ENCODE measurements at regions not wholly inside any gene's neighbourhood (a gene's known extent, or its start where the extent isn't known, plus 50 kb on each side); places are given as distances from the start of the nearest gene placed in this dataset.

DNA sequence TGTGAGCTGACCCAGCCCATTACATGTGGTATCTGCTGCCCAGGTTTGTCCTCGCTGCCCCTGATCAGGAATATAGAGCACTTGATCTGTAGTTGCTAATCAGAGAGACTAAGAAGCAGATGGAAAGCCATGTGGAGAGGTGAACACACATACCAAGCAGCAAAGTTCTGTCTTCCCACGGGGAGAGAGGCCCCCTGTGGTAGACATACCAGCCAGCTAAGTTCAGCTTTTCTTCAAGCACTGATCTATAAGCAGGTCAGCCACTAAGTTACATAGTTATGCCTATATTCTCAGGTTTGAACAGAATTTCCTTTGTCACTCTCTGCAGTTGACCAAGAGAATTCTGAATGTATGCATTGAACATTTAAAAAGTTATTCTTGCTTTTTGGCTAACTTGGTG is 76.4 kb downstream of the DDX3Y start:
- H3K36me3 Mint-ChIP-seq (ENCODE audit: low read depth): no peaks in the 10 kb centered on the region
- H3K4me3 Mint-ChIP-seq: no peak overlapping the region
- no peaks in the 10 kb centered on the region for H3K9me3 Mint-ChIP-seq
- H3K27me3 Mint-ChIP-seq: no peaks in the 10 kb centered on the region
- intact Hi-C loops (cut with micrococcal nuclease): no loop called here
- H3K27ac Mint-ChIP-seq: no peak overlapping the region
- no peaks in the 10 kb centered on the region for H3K4me1 Mint-ChIP-seq (ENCODE audit: low read depth)

DNA sequence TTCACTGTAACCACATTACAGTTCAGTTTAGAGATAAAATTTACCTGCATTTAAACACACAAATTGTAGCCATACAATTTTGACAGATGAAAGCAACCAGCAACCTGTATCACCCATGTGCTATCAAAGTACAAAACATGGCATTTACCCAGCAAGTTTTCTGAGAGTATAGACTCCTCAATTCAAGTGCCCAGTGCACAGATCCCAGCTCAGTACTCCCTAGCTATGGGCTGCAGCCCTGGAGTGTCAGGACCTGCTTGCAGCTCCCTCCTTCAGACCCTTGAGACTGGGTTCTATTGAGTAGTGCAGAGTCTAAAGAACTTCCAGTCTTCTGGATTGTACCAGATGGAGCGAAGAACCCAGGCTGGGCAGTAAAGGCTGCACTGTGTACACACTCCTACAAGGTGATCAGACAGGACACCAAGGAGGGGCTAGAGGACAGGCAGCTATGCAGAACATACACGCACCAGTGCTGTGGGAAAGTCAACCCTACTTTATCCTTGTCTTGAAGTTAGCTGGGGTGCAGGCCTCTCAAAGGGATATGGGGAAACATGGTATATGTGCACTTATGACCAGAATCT is 77.7 kb downstream of the DDX3Y start:
- intact Hi-C loops (cut with micrococcal nuclease): no loop called here
- Mint-ChIP-seq H3K4me1 (ENCODE audit: low read depth) (no peaks in the 10 kb centered on the region), H3K27ac (no peak overlapping the region), H3K27me3 (no peaks in the 10 kb centered on the region), H3K9me3 (no peaks in the 10 kb centered on the region), H3K4me3 (no peak overlapping the region), H3K36me3 (ENCODE audit: low read depth) (no peaks in the 10 kb centered on the region)

DNA sequence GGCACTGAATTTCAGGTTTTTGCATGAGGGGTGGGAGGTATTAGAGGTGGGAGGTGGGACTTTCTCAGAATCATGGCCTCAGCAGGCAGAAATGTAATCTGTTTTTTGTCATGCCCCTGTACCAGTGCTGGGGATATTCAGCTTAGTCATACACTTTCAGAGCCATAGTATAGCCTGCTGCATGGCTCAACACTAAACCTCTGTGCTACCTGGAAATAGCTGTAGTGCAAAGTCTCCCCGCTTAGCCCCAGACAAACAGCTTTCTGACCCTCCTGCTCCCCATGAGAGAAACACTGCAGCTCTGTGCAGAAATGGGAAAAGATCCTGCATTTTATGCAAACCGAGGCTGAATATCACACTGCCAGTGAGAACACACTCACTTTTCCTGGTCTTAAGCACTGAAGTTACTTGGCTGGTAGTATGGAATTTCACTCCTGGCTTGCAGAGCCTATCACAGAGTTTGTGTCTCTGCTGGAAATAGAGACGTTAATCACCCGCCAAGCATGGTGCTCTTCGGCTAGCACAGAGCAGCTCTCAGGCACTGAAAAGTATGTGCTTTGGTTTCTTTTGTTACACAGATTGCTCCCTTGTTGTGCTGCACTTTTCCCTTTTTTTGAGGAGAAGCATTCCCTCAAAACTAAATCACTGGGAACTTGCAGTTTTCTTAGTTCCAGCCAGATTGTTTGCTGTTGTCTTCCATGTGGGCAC is 80.1 kb downstream of the DDX3Y start:
- Mint-ChIP-seq H3K27ac (no peak overlapping the region), H3K9me3 (peaks cover under 1% of the 10 kb centered on the region), H3K27me3 (no peaks in the 10 kb centered on the region), H3K4me1 (ENCODE audit: low read depth) (no peaks in the 10 kb centered on the region), H3K4me3 (no peak overlapping the region), H3K36me3 (ENCODE audit: low read depth) (no peaks in the 10 kb centered on the region)
- intact Hi-C loops (cut with micrococcal nuclease): no loop called here

GRCh38 chrY:13017493-13017892 is 112.8 kb downstream of the DDX3Y start:
- intact Hi-C loops (cut with micrococcal nuclease): no loop called here
- no peak overlapping the region for H3K4me3 Mint-ChIP-seq
- no peaks in the 10 kb centered on the region for H3K36me3 Mint-ChIP-seq (ENCODE audit: low read depth)
- H3K4me1 Mint-ChIP-seq (ENCODE audit: low read depth): no peaks in the 10 kb centered on the region
- no peaks in the 10 kb centered on the region for H3K9me3 Mint-ChIP-seq
- H3K27ac Mint-ChIP-seq: no peak overlapping the region
- no peaks in the 10 kb centered on the region for H3K27me3 Mint-ChIP-seq

DNA sequence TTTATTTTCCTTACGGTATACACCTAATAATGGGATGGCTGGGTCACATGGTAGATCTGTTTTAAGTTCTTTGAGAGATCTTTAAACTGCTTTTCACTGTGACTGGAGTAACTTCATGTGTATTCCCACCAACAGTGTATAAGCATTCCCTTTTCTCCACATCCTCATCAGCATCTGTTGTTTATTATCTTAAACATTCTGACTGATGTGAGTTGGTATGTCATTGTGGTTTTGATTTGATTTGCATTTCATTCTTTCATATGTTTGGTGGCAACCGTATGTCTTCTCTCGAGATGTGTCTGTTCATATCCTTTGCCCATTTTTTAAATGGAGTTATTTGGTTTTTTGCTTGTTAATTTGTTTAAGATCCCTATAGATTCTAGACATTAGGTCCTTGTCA is 114.8 kb downstream of the DDX3Y start:
- intact Hi-C loops (cut with micrococcal nuclease): no loop called here

GRCh38 chrY:13020839-13021238 is 116.2 kb downstream of the DDX3Y start:
- H3K4me3 Mint-ChIP-seq: no peak overlapping the region
- H3K27ac Mint-ChIP-seq: no peak overlapping the region
- no peaks in the 10 kb centered on the region for H3K36me3 Mint-ChIP-seq (ENCODE audit: low read depth)
- no peaks in the 10 kb centered on the region for H3K4me1 Mint-ChIP-seq (ENCODE audit: low read depth)
- H3K27me3 Mint-ChIP-seq: no peaks in the 10 kb centered on the region
- H3K9me3 Mint-ChIP-seq: no peaks in the 10 kb centered on the region
- intact Hi-C loops (cut with micrococcal nuclease): no loop called here

More for the DNA sequence above, 114.8 kb downstream of the DDX3Y start:
- Mint-ChIP-seq H3K4me3 (no peak overlapping the region), H3K9me3 (no peaks in the 10 kb centered on the region), H3K27me3 (no peaks in the 10 kb centered on the region), H3K36me3 (ENCODE audit: low read depth) (no peaks in the 10 kb centered on the region), H3K27ac (no peak overlapping the region), H3K4me1 (ENCODE audit: low read depth) (no peaks in the 10 kb centered on the region)

- Mint-ChIP-seq H3K4me3 (no peak overlapping the region), H3K27ac (no peak overlapping the region), H3K36me3 (ENCODE audit: low read depth) (no peaks in the 10 kb centered on the region), H3K4me1 (ENCODE audit: low read depth) (no peaks in the 10 kb centered on the region), H3K9me3 (peaks cover 7% of the 10 kb centered on the region), H3K27me3 (no peaks in the 10 kb centered on the region)
- intact Hi-C loops (cut with micrococcal nuclease): no loop called here
These were observed 118.9 kb downstream of the DDX3Y start for GRCh38 chrY:13023607-13024006.

DNA sequence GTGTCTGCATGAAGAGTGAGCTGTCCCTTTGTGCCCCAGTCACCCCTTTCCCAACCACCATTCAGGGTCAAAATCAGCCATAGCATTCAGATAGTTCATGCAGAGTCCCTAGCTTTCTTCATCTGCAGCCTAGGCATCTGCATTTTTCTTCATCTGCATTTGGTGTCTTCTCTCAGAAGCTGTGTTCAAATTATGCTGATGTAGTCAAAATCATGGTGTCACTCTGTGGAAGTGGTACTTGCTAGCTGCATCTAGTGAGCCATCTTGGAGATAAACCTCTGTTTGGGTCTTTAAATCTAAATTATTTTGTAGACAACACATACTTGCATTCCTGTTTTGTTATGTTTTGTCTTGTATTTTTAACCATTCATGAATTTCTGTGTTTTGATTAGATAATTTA is 119.8 kb downstream of the DDX3Y start:
- Mint-ChIP-seq H3K4me1 (ENCODE audit: low read depth) (no peaks in the 10 kb centered on the region), H3K27me3 (no peaks in the 10 kb centered on the region), H3K36me3 (ENCODE audit: low read depth) (no peaks in the 10 kb centered on the region), H3K9me3 (peaks cover 12% of the 10 kb centered on the region), H3K27ac (no peak overlapping the region), H3K4me3 (no peak overlapping the region)
- intact Hi-C loops (cut with micrococcal nuclease): no loop called here

GRCh38 chrY:13026906-13027305 is 122.2 kb downstream of the DDX3Y start:
- intact Hi-C loops (cut with micrococcal nuclease): no loop called here
- Mint-ChIP-seq H3K27me3 (no peaks in the 10 kb centered on the region), H3K9me3 (peaks cover 21% of the 10 kb centered on the region), H3K36me3 (ENCODE audit: low read depth) (no peaks in the 10 kb centered on the region), H3K27ac (no peak overlapping the region), H3K4me1 (ENCODE audit: low read depth) (no peaks in the 10 kb centered on the region), H3K4me3 (no peak overlapping the region)

DNA sequence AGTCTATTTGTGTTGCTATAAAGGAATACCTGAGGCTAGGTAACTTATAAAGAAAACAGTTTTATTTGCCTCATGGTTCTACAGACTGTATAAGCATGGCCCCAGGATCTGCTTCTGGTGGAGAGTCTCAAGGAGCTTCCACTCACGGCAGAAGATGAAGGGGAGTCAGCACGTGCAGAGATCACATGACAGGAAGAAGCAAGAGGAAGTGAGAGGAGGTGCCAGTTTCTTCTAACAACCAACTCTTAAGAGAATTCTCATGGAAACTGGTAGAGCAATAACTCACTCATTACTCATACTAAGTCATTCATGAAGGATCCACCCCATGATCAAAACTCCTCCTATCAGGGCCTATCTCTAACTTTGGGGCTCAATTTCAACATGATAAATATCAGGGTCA is 135.6 kb downstream of the DDX3Y start:
- intact Hi-C loops (cut with micrococcal nuclease): no loop called here
- Mint-ChIP-seq H3K27me3 (no peaks in the 10 kb centered on the region), H3K4me3 (no peak overlapping the region), H3K27ac (no peak overlapping the region), H3K4me1 (ENCODE audit: low read depth) (no peaks in the 10 kb centered on the region), H3K9me3 (peaks cover 8% of the 10 kb centered on the region), H3K36me3 (ENCODE audit: low read depth) (no peaks in the 10 kb centered on the region)

- H3K27ac Mint-ChIP-seq: no peak overlapping the region
- H3K36me3 Mint-ChIP-seq (ENCODE audit: low read depth): no peaks in the 10 kb centered on the region
- H3K4me3 Mint-ChIP-seq: no peak overlapping the region
- peaks cover 9% of the 10 kb centered on the region for H3K9me3 Mint-ChIP-seq
- H3K27me3 Mint-ChIP-seq: no peaks in the 10 kb centered on the region
- H3K4me1 Mint-ChIP-seq (ENCODE audit: low read depth): no peaks in the 10 kb centered on the region
- intact Hi-C loops (cut with micrococcal nuclease): no loop called here
These were observed 148.8 kb downstream of the DDX3Y start for GRCh38 chrY:13053501-13053900.

GRCh38 chrY:13066372-13066771 is 161.7 kb downstream of the DDX3Y start:
- H3K4me3 Mint-ChIP-seq: no peak overlapping the region
- intact Hi-C loops (cut with micrococcal nuclease): no loop called here

GRCh38 chrY:13068696-13069095 is 164.0 kb downstream of the DDX3Y start:
- no peak overlapping the region for H3K4me3 Mint-ChIP-seq
- no peaks in the 10 kb centered on the region for H3K36me3 Mint-ChIP-seq (ENCODE audit: low read depth)
- intact Hi-C loops (cut with micrococcal nuclease): no loop called here
- no peaks in the 10 kb centered on the region for H3K4me1 Mint-ChIP-seq (ENCODE audit: low read depth)
- peaks cover 19% of the 10 kb centered on the region for H3K9me3 Mint-ChIP-seq
- no peaks in the 10 kb centered on the region for H3K27me3 Mint-ChIP-seq
- no peak overlapping the region for H3K27ac Mint-ChIP-seq

More at GRCh38 chrY:13066372-13066771, 161.7 kb downstream of the DDX3Y start:
- Mint-ChIP-seq H3K9me3 (peaks cover 7% of the 10 kb centered on the region), H3K4me1 (ENCODE audit: low read depth) (no peaks in the 10 kb centered on the region), H3K27ac (no peak overlapping the region), H3K36me3 (ENCODE audit: low read depth) (no peaks in the 10 kb centered on the region), H3K27me3 (no peaks in the 10 kb centered on the region)

DNA sequence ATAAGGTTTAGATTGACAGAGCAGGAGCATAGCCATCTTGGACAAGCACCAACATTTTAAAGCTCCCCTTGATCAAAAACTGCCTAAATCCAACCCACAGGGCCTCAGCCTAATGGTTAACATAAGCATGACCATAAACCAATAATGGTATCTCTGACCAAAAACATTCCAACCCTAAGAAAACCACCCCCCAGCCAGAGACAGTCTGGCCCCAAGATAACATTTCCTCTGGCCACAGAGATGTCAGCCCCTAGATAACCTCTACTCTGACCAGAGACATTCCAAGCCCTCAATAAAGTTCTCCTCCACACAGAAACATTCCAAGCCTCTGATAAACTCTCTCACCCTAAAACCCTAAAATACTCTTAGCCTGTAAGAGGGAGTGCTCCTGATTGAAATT is 164.4 kb downstream of the DDX3Y start:
- Mint-ChIP-seq H3K27ac (no peak overlapping the region), H3K36me3 (ENCODE audit: low read depth) (no peaks in the 10 kb centered on the region), H3K9me3 (peaks cover 23% of the 10 kb centered on the region), H3K4me1 (ENCODE audit: low read depth) (no peaks in the 10 kb centered on the region), H3K27me3 (no peaks in the 10 kb centered on the region), H3K4me3 (no peak overlapping the region)
- intact Hi-C loops (cut with micrococcal nuclease): no loop called here

DNA sequence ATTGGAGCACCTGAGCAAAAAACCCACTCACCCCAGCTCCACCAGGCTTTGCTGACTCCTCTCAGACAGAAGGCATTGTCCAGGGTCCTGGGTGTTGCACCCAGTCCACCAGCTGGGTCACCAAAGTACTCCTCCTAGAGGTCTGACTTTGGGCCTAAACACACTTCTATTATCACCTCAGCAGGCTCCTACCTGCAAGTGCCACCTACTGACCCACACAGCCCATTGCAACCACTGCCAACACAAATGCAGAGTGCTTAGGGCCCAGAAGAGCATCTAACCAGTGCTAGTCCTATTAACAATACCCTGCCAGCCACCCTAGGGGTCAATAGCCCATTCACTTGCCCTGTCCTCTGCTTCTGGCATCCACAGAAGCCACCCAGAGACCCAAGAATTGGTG is 178.1 kb downstream of the DDX3Y start:
- intact Hi-C loops (cut with micrococcal nuclease): no loop called here
- no peaks in the 10 kb centered on the region for H3K9me3 Mint-ChIP-seq
- H3K27me3 Mint-ChIP-seq: no peaks in the 10 kb centered on the region
- no peaks in the 10 kb centered on the region for H3K36me3 Mint-ChIP-seq (ENCODE audit: low read depth)
- no peak overlapping the region for H3K4me3 Mint-ChIP-seq
- H3K27ac Mint-ChIP-seq: no peak overlapping the region
- no peaks in the 10 kb centered on the region for H3K4me1 Mint-ChIP-seq (ENCODE audit: low read depth)

Data from dendritic cell treated with granulocyte-macrophage colony-stimulating factor and Interleukin-4, amounts not matched to agents 40 ng/mL and 50 ng/mL, for 4 days (primary cell).